ENCODE measurements at regions not wholly inside any gene's neighbourhood (a gene's known extent, or its start where the extent isn't known, plus 50 kb on each side); places are given as distances from the start of the nearest gene placed in this dataset.

DNA sequence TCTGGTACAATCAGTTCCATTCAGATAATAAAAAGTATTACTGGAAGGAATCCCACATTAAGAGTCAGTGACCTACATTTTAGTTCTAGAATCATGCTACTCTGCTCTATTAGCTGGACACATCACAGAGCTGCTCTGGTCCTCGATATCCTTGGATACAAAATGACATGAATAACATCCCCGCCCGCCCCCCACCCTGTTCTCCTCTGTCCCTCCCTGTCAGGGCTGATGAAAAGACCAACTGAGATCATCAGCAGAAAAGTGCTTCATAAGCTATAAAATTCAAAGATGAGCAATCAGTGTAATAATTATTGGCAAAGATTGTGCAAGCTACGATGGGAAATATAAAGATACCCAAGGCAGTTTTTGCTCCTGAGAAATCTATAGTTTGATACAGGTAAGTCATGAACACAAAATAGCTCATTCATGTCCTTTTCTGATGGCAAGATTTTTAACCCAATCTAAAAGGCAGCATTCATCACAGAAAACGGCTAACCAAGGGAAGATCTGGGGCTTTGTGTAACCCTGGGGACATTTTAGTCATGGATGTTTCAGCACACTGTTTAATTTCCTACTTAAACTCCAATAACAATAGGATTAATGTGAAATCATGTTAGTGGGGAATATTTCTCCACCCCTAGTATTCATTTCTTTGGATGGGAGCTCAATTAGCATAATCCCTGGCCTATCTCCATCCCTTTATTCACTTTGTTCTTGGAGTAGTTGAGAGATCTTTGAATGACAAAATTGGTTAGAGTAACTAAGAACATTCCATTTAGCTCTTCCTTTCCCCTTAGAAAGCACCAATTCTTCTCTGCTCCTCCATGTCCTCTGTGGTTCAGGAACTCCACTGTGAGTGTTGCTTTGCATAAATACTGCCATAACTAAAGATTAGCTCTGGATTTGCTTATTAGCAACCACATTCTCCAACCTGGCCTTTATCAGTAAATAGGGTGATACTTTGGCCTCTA is 459.4 kb upstream of the GRIA1 start:
- H3K4me2 ChIP-seq, result no peak overlapping the region
- H3K27ac ChIP-seq, result no peak overlapping the region
- ChIA-PET CTCF (no interaction called here), POLR2A (no interaction called here)
- FAIRE-seq, result no peak
- no peak for ATAC-seq
- no peaks in the 10 kb centered on the region for H3K4me1 ChIP-seq
- WGBS (ENCODE audit: missing lambda C conversion rate), result 2% methylated on average over 5 of the region's 5 CpGs
- DNase-seq (ENCODE audit: low read depth in 1 of 2, low spot score in 1 of 2), result no peak
- H3K9me3 ChIP-seq, result no peaks in the 10 kb centered on the region
- TF ChIP-seq ATOH8 (CRISPR knock-in tag; IDR thresholded peaks at IDR 0.05; ENCODE audit: low read depth), result no peak
- TF ChIP-seq MAX (IDR thresholded peaks at IDR 0.05), result no peak
- TF ChIP-seq RCOR1 (IDR thresholded peaks at IDR 0.05; ENCODE audit: low read depth, low read length), result no peak
- no peak for TF ChIP-seq CBX2 (IDR thresholded peaks at IDR 0.05; ENCODE audit: borderline replicate concordance, low read depth)
- TF ChIP-seq, protein P1, sequence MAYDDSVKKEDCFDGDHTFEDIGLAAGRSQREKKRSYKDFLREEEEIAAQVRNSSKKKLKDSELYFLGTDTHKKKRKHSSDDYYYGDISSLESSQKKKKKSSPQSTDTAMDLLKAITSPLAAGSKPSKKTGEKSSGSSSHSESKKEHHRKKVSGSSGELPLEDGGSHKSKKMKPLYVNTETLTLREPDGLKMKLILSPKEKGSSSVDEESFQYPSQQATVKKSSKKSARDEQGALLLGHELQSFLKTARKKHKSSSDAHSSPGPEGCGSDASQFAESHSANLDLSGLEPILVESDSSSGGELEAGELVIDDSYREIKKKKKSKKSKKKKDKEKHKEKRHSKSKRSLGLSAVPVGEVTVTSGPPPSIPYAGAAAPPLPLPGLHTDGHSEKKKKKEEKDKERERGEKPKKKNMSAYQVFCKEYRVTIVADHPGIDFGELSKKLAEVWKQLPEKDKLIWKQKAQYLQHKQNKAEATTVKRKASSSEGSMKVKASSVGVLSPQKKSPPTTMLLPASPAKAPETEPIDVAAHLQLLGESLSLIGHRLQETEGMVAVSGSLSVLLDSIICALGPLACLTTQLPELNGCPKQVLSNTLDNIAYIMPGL (CRISPR knock-in tag; IDR thresholded peaks at IDR 0.05; ENCODE audit: borderline replicate concordance), result no peak
- TF ChIP-seq ZNF302 (CRISPR knock-in tag; IDR thresholded peaks at IDR 0.05), result no peak
- no peak for TF ChIP-seq JUN (IDR thresholded peaks at IDR 0.05)
- no peak for TF ChIP-seq EP300 (IDR thresholded peaks at IDR 0.05)
- H3K4me3 ChIP-seq, result no peak overlapping the region

DNA sequence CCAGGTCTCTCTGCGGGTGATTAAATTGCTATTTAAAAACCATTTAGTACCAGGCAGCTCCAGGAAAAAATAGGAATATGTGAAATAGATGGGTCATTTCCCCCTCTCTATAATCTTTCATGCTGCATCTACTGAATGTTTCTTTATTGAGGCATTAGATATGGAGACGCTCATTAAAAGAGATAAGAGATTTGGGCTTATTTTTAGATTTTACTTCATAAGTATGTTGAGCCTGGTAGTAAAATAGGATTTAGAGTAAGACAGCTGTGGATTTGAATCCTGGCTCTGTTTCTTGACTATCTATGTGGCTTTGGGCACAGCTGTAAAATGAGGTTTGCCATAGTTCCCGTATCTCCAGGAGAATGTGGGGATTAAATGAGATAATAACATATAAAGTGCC is 451.0 kb upstream of the GRIA1 start:
- no peaks in the 10 kb centered on the region for H3K4me1 ChIP-seq
- WGBS (ENCODE audit: missing lambda C conversion rate), result 3% methylated on average over 3 of the region's 3 CpGs

GRCh38 chr5:153043886-153044285 is 446.6 kb upstream of the GRIA1 start:
- ChIA-PET POLR2A (no interaction called here), CTCF (no interaction called here)
- FAIRE-seq (no peak), ATAC-seq (no peak), DNase-seq (ENCODE audit: low read depth in 1 of 2, low spot score in 1 of 2) (no peak)
- Histone ChIP-seq H3K4me3 (no peak overlapping the region), H3K4me2 (no peak overlapping the region), H3K27ac (no peak overlapping the region), H3K4me1 (no peaks in the 10 kb centered on the region), H3K9me3 (no peaks in the 10 kb centered on the region)
- WGBS (ENCODE audit: missing lambda C conversion rate), result 0% methylated on average over 1 of the region's 1 CpG
- TF ChIP-seq HEYL (CRISPR knock-in tag; IDR thresholded peaks at IDR 0.05) (no peak), HES2 (IDR thresholded peaks at IDR 0.05) (no peak), E2F6 (IDR thresholded peaks at IDR 0.05; ENCODE audit: borderline replicate concordance, low read depth) (no peak), NR3C1 (IDR thresholded peaks at IDR 0.05) (no peak), PHF8 (IDR thresholded peaks at IDR 0.05; ENCODE audit: borderline replicate concordance, low read depth) (no peak), TP53 (CRISPR knock-in tag; IDR thresholded peaks at IDR 0.05) (no peak), TFCP2L1 (CRISPR knock-in tag; IDR thresholded peaks at IDR 0.05) (no peak), RNF2 (IDR thresholded peaks at IDR 0.05; ENCODE audit: borderline replicate concordance, low read depth) (no peak)

More for the DNA sequence above, 451.0 kb upstream of the GRIA1 start:
- DNase-seq (ENCODE audit: low read depth in 1 of 2, low spot score in 1 of 2), result no peak
- POLR2A ChIA-PET, result no interaction called here
- FAIRE-seq, result no peak
- CTCF ChIA-PET, result no interaction called here
- TF ChIP-seq ZC3H11A (IDR thresholded peaks at IDR 0.05), result no peak
- TF ChIP-seq, protein P2, sequence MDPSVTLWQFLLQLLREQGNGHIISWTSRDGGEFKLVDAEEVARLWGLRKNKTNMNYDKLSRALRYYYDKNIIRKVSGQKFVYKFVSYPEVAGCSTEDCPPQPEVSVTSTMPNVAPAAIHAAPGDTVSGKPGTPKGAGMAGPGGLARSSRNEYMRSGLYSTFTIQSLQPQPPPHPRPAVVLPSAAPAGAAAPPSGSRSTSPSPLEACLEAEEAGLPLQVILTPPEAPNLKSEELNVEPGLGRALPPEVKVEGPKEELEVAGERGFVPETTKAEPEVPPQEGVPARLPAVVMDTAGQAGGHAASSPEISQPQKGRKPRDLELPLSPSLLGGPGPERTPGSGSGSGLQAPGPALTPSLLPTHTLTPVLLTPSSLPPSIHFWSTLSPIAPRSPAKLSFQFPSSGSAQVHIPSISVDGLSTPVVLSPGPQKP (IDR thresholded peaks at IDR 0.05; ENCODE audit: low read depth, low read length), result no peak
- no peak for TF ChIP-seq PBX3 (IDR thresholded peaks at IDR 0.05)
- no peak for TF ChIP-seq MAX (IDR thresholded peaks at IDR 0.05)
- no peak for TF ChIP-seq RAD21 (conservative IDR thresholded peaks at IDR 0.05 in 1 of 2, IDR thresholded peaks at IDR 0.05 in 1 of 2)
- no peak for TF ChIP-seq EHMT2 (IDR thresholded peaks at IDR 0.05; ENCODE audit: low read depth)
- TF ChIP-seq CHD4 (IDR thresholded peaks at IDR 0.05; ENCODE audit: borderline replicate concordance), result no peak
- TF ChIP-seq POLR2AphosphoS2 (conservative IDR thresholded peaks at IDR 0.05; ENCODE audit: low read length), result no peak
- no peak for ATAC-seq
- H3K4me2 ChIP-seq, result no peak overlapping the region
- no peaks in the 10 kb centered on the region for H3K9me3 ChIP-seq
- no peak overlapping the region for H3K4me3 ChIP-seq
- H3K27ac ChIP-seq, result no peak overlapping the region
